ENCODE measurements at regions not wholly inside any gene's neighbourhood (a gene's known extent, or its start where the extent isn't known, plus 50 kb on each side); places are given as distances from the start of the nearest gene placed in this dataset.

DNA sequence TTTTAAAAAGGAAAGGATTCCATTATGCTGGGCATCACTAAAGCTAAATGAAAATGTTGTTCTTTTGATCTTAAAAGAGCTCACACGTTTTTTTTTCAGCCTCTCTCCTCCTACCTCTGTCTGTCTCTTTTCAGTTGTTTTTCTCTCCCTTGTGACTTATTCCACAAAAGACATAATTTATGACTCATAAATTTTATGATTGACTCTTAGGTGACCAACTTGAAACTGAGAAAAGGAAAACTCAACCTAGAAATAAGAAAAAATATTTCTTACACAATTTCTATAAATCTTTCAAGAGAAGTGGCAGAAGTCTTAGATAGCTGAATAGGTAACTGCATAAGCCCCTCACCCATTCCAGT lies 227.7 kb upstream of the DDHD1 start:
- no peak for FAIRE-seq
- intact Hi-C loops (cut with micrococcal nuclease) (no loop called here), in situ Hi-C loops (cut with MboI) (no loop called here)
- H3K36me3 ChIP-seq (ENCODE audit: control insufficient read depth, insufficient read depth, low read length), result no peaks in the 10 kb centered on the region
- ATAC-seq, result no peak
- TF ChIP-seq MAFF (IDR thresholded peaks at IDR 0.05; ENCODE audit: low read length) (no peak), ARHGAP35 (IDR thresholded peaks at IDR 0.05; ENCODE audit: partially characterized antibody) (no peak), NEUROD1 (IDR thresholded peaks at IDR 0.05; ENCODE audit: borderline replicate concordance, low read depth, low read length, partially characterized antibody) (no peak), TAF7 (tag; IDR thresholded peaks at IDR 0.05) (no peak)
- H3K27me3 ChIP-seq (ENCODE audit: control insufficient read depth in 2 of 2, insufficient read depth in 2 of 2, low read length in 2 of 2), result no peaks in the 10 kb centered on the region
- H3K9me3 ChIP-seq (replicated peaks; ENCODE audit: control insufficient read depth, insufficient read depth, low read depth, low read length), result no peaks in the 10 kb centered on the region
- H3K79me2 ChIP-seq (ENCODE audit: control insufficient read depth, insufficient read depth, low read length), result no peaks in the 10 kb centered on the region
- DNase-seq (ENCODE audit: extremely low read depth in 1 of 4, low spot score in 3 of 4), result no peak
- POLR2A ChIA-PET, result no interaction called here
- H3K9ac ChIP-seq (ENCODE audit: insufficient read depth in 1 of 2, low read depth in 2 of 2, low read length in 2 of 2), result no peak overlapping the region
- no peak overlapping the region for H3K4me2 ChIP-seq (ENCODE audit: insufficient read depth, low read length)
- H4K20me1 ChIP-seq (replicated peaks; ENCODE audit: control insufficient read depth, insufficient read depth, low read length), result no peaks in the 10 kb centered on the region
- no peak overlapping the region for H3K27ac ChIP-seq (ENCODE audit: extremely low read depth, low read depth, low read length)
- H3K9me1 ChIP-seq (ENCODE audit: control insufficient read depth, insufficient read depth, low read length), result no peaks in the 10 kb centered on the region
- H3K4me3 ChIP-seq, result no peak overlapping the region
- WGBS (ENCODE audit: insufficient coverage, low coverage, missing lambda C conversion rate), result 0% methylated on average over 1 of the region's 1 CpG
- no peaks in the 10 kb centered on the region for H3K4me1 ChIP-seq (replicated peaks in 1 of 2; ENCODE audit: control insufficient read depth in 2 of 2, insufficient read depth in 2 of 2, low read length in 2 of 2)
- no TSS peak for BruUV-seq (replicated peaks)
- H2AFZ ChIP-seq (ENCODE audit: low read depth, low read length), result no peak overlapping the region
- CTCF ChIA-PET (ENCODE audit: low intra/inter-chr PET ratio), result no interaction called here

DNA sequence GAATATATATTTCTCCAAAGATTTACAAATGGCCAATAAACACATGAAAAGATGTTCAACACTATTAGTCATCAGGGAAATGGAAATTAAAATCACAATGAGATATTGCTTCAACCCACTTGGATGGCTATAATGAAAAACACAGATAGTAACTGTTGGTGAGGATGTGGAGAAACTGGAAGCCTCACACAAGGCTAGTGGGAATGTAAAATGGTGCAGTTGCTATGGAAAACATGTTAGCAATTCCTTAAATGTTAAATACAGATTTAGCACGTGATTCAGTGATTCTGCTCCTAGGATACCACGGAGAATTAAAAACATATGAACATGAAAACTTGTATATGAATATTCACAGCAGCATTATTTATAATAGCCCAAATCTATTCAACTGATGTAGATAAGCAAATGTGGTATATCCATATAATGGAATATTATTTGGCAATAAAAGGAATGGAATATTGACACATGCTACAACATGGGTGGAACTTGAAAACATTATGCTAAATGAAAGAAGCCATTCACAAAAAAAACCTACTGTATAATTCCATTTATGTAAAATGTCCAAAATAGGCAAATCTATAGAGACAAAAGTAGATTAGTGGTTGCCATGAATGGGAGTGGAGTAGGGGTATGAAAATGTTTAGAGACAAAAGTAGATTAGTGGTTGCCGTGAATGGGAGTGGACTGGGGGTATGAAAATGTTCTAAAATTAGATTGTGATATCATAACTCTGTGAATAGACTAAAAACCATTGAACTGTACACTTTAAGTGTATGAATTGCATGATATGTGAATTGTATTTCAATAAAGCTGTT lies 227.1 kb upstream of the DDHD1 start:
- ChIA-PET POLR2A (no interaction called here), CTCF (ENCODE audit: low intra/inter-chr PET ratio) (no interaction called here)
- DNase-seq (ENCODE audit: extremely low read depth in 1 of 4, low spot score in 3 of 4) (no peak), FAIRE-seq (no peak), ATAC-seq (no peak)
- Histone ChIP-seq H3K9ac (ENCODE audit: insufficient read depth in 1 of 2, low read depth in 2 of 2, low read length in 2 of 2) (no peak overlapping the region), H3K27me3 (ENCODE audit: control insufficient read depth in 2 of 2, insufficient read depth in 2 of 2, low read length in 2 of 2) (no peaks in the 10 kb centered on the region), H3K4me2 (ENCODE audit: insufficient read depth, low read length) (no peak overlapping the region), H3K9me3 (replicated peaks; ENCODE audit: control insufficient read depth, insufficient read depth, low read depth, low read length) (no peaks in the 10 kb centered on the region), H3K36me3 (ENCODE audit: control insufficient read depth, insufficient read depth, low read length) (no peaks in the 10 kb centered on the region), H2AFZ (ENCODE audit: low read depth, low read length) (no peak overlapping the region), H3K79me2 (ENCODE audit: control insufficient read depth, insufficient read depth, low read length) (no peaks in the 10 kb centered on the region), H3K27ac (ENCODE audit: extremely low read depth, low read depth, low read length) (no peak overlapping the region), H4K20me1 (replicated peaks; ENCODE audit: control insufficient read depth, insufficient read depth, low read length) (no peaks in the 10 kb centered on the region), H3K4me1 (replicated peaks in 1 of 2; ENCODE audit: control insufficient read depth in 2 of 2, insufficient read depth in 2 of 2, low read length in 2 of 2) (no peaks in the 10 kb centered on the region), H3K9me1 (ENCODE audit: control insufficient read depth, insufficient read depth, low read length) (no peaks in the 10 kb centered on the region), H3K4me3 (no peak overlapping the region)
- no TSS peak for BruUV-seq (replicated peaks)
- in situ Hi-C loops (cut with MboI), result no loop called here
- intact Hi-C loops (cut with micrococcal nuclease), result no loop called here
- 0% methylated on average over 3 of the region's 3 CpGs for WGBS (ENCODE audit: insufficient coverage, low coverage, missing lambda C conversion rate)
- TF ChIP-seq ZNF75A (CRISPR knock-in tag; IDR thresholded peaks at IDR 0.05) (no peak), NR2C1 (IDR thresholded peaks at IDR 0.05) (no peak), NR2C1 (tag; IDR thresholded peaks at IDR 0.05) (no peak), CBFB (CRISPR knock-in tag; IDR thresholded peaks at IDR 0.05) (no peak), FIP1L1 (IDR thresholded peaks at IDR 0.05; ENCODE audit: low read depth, low read length, poor library complexity, severe bottlenecking) (no peak), ZNF561 (CRISPR knock-in tag; conservative IDR thresholded peaks at IDR 0.05) (no peak)
- TF ChIP-seq, protein P1, sequence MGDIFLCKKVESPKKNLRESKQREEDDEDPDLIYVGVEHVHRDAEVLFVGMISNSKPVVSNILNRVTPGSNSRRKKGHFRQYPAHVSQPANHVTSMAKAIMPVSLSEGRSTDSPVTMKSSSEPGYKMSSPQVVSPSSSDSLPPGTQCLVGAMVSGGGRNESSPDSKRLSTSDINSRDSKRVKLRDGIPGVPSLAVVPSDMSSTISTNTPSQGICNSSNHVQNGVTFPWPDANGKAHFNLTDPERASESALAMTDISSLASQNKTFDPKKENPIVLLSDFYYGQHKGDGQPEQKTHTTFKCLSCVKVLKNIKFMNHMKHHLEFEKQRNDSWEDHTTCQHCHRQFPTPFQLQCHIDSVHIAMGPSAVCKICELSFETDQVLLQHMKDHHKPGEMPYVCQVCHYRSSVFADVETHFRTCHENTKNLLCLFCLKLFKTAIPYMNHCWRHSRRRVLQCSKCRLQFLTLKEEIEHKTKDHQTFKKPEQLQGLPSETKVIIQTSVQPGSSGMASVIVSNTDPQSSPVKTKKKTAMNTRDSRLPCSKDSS (IDR thresholded peaks at IDR 0.05; ENCODE audit: low read depth, partially characterized antibody), result no peak
- TF ChIP-seq, protein P2, sequence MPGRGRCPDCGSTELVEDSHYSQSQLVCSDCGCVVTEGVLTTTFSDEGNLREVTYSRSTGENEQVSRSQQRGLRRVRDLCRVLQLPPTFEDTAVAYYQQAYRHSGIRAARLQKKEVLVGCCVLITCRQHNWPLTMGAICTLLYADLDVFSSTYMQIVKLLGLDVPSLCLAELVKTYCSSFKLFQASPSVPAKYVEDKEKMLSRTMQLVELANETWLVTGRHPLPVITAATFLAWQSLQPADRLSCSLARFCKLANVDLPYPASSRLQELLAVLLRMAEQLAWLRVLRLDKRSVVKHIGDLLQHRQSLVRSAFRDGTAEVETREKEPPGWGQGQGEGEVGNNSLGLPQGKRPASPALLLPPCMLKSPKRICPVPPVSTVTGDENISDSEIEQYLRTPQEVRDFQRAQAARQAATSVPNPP (IDR thresholded peaks at IDR 0.05; ENCODE audit: borderline replicate concordance, insufficient read depth, insufficient read length), result no peak
